Activated CD8-positive, alpha-beta T cell treated with anti-CD3 and anti-CD28 coated beads, Interleukin-2, amount 10 ng/mL, durations not matched to agents 7 days and 5 days (primary cell): ENCODE measurements at regions not wholly inside any gene's neighbourhood (a gene's known extent, or its start where the extent isn't known, plus 50 kb on each side); places are given as distances from the start of the nearest gene placed in this dataset.
"Not testable (repeated sequence)": the region's sequence is repeated elsewhere in the genome, so short reads cannot be mapped to it uniquely, and the experiment has no call there.

Experiments used
- ATAC-seq: fragments of 150-1000 bp; cut with Tn5 transposase; one replicate; pipeline ENCODE4 v1.10.0; 2021; ENCODE audit warnings: moderate library complexity
- CTCF ChIA-PET: fragments of 350-600 bp; sonication (Branson Sonifier 250); formaldehyde crosslinking; loops from one replicate; lab custom pipeline; 2021; ENCODE audit warnings: antibody characterized with exemption; lab: Charles Lee
- POLR2A ChIA-PET: fragments of 350-600 bp; sonication (Branson Sonifier 250); formaldehyde crosslinking; loops from one replicate; lab custom pipeline; 2021; ENCODE audit warnings: antibody characterized with exemption; lab: Charles Lee
- DNase-seq: peaks from one replicate; pipeline ENCODE4 v3.0.0-alpha.2; 2020
- H3K27ac Mint-ChIP-seq: one replicate; pipeline ENCODE4 v1.8.0; 2021; ENCODE audit warnings: mild to moderate bottlenecking, mixed read lengths
- H3K27me3 Mint-ChIP-seq: one replicate; pipeline ENCODE4 v1.8.0; 2021; ENCODE audit warnings: low read depth, mixed read lengths
- H3K36me3 Mint-ChIP-seq: one replicate; pipeline ENCODE4 v1.8.0; 2021; ENCODE audit warnings: low read depth, mixed read lengths
- H3K4me1 Mint-ChIP-seq: one replicate; pipeline ENCODE4 v1.8.0; 2021; ENCODE audit warnings: low read depth, mixed read lengths
- H3K4me3 Mint-ChIP-seq: one replicate; pipeline ENCODE4 v1.8.0; 2021; ENCODE audit warnings: mild to moderate bottlenecking, mixed read lengths
- H3K9me3 Mint-ChIP-seq: one replicate; pipeline ENCODE4 v1.8.0; 2022; ENCODE audit warnings: mixed read lengths; ENCODE audit not compliant: insufficient read depth

- POLR2A ChIA-PET: no interaction called here
- Mint-ChIP-seq H3K9me3 (no peaks in the 10 kb centered on the region), H3K36me3 (no peaks in the 10 kb centered on the region), H3K4me1 (no peaks in the 10 kb centered on the region), H3K4me3 (no peak overlapping the region), H3K27me3 (no peaks in the 10 kb centered on the region), H3K27ac (no peak overlapping the region)
- ATAC-seq (no peak), DNase-seq (no peak)
- CTCF ChIA-PET: interaction anchor here (1.9 kb wide), 1 partner anchor 88 kb away, joined by 7 read pairs; no protein-coding TSS in a partner anchor
Observed at GRCh38 chr7:65219623-65220022, 154.0 kb upstream of the ZNF92 start.

DNA sequence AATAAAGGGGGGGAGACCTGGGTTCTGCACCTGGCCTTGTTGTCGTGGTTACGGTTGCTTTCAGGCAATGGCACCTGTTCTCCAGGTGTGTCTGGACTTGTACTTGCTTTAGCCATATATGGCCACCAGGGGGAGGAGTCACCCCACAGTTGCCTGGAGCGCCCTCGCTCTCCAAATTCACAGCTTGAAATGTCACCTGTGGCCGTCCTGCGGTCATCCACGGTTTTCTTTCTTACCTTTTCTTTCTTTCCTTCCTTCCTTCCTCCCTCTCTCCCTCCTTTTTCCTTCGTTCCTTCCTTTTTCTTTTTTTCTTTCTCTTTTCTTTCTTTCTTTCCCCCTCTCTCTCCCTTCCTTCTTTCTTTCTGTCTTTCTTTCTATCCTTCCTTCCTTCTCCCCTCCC lies 157.2 kb upstream of the ZNF92 start:
- no peaks in the 10 kb centered on the region for H3K27me3 Mint-ChIP-seq
- DNase-seq (peak; percentile 74), ATAC-seq (peak; percentile 58)
- no peaks in the 10 kb centered on the region for H3K9me3 Mint-ChIP-seq
- ChIA-PET POLR2A (no interaction called here), CTCF (interaction anchor here (0.6 to 1.7 kb wide), 3 partner anchors 14 to 157 kb away, joined by 3 to 18 read pairs (median 5); partner anchors contain the start of gene ZNF92)
- H3K4me3 Mint-ChIP-seq: no peak overlapping the region
- no peak overlapping the region for H3K27ac Mint-ChIP-seq
- H3K4me1 Mint-ChIP-seq: no peaks in the 10 kb centered on the region
- H3K36me3 Mint-ChIP-seq: no peaks in the 10 kb centered on the region

- H3K36me3 Mint-ChIP-seq, H3K27ac Mint-ChIP-seq, POLR2A ChIA-PET, H3K4me3 Mint-ChIP-seq, CTCF ChIA-PET, H3K4me1 Mint-ChIP-seq, DNase-seq, H3K27me3 Mint-ChIP-seq, H3K9me3 Mint-ChIP-seq, ATAC-seq: not testable (repeated sequence)
Observed at GRCh38 chr7:65213260-65213659, 160.4 kb upstream of the ZNF92 start.

DNA sequence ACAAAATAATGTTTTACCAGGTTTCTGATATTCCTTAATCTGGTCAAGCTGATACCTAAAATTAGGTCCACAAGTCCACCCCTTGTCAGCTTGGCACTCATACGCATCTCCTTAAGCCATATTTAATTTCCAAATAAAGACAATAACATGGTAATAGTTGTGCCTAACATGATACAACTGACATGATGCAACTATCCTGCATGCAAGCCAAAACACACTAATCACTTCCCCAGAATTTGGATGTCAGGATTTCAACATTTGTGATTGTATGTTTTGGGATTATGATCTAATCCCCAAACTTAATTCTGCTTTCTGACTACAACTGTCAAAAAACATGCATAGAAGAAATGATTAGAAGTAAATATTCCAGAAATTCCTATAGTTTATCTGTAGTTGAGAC lies 174.4 kb upstream of the ZNF92 start:
- POLR2A ChIA-PET, H3K4me3 Mint-ChIP-seq, H3K27ac Mint-ChIP-seq, ATAC-seq, H3K27me3 Mint-ChIP-seq, H3K4me1 Mint-ChIP-seq, H3K9me3 Mint-ChIP-seq, CTCF ChIA-PET, H3K36me3 Mint-ChIP-seq, DNase-seq: not testable (repeated sequence)

- POLR2A ChIA-PET, H3K4me1 Mint-ChIP-seq, DNase-seq, H3K4me3 Mint-ChIP-seq, H3K36me3 Mint-ChIP-seq, H3K27ac Mint-ChIP-seq, ATAC-seq, H3K27me3 Mint-ChIP-seq, CTCF ChIA-PET, H3K9me3 Mint-ChIP-seq: not testable (repeated sequence)
Observed at GRCh38 chr7:65193334-65194058, 180.2 kb upstream of the ZNF92 start.

DNA sequence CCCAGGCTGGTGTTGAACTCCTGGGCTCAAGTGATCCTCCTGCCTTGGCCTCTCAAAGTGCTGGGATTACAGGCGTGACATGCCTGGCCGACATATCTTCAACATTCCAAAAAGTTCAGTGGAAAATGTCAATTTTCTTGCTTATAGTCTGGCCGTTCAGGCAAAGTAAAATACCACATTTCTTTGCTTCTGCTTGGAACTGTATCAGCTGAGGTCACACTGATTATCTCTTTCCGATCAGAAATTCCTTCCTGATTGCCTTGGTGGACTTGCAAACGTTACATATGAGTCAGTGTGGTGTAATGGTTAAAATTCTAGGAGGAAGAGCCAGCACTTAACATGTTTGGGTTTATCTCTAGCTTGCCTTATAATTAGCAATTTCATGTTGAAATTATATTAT lies 170.6 kb upstream of the ERV3-1 start:
- H3K4me1 Mint-ChIP-seq, H3K4me3 Mint-ChIP-seq, H3K36me3 Mint-ChIP-seq, H3K27me3 Mint-ChIP-seq, DNase-seq, CTCF ChIA-PET, H3K27ac Mint-ChIP-seq, ATAC-seq, H3K9me3 Mint-ChIP-seq, POLR2A ChIA-PET: not testable (repeated sequence)

DNA sequence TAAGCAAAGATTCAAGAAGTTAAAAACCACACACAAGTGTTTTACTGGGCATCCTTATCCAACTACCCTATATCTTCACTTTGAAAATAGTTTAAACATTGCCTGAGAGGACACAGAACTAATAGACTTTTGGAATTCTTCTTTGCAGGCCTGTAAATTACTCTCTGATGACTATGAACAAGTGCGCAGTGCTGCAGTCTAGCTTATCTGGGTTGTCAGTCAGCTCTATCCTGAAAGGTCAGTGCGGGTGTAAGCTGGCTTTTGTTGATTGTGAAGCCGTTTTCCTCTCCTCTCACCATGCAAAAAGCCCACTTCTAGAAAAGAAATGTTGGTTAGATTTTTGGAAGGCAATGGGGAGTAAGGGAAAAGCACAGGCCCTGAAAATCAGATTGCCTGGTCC lies 143.6 kb upstream of the ERV3-1 start:
- DNase-seq, H3K27me3 Mint-ChIP-seq, ATAC-seq, H3K9me3 Mint-ChIP-seq, H3K36me3 Mint-ChIP-seq, H3K4me1 Mint-ChIP-seq, H3K4me3 Mint-ChIP-seq, H3K27ac Mint-ChIP-seq, CTCF ChIA-PET, POLR2A ChIA-PET: not testable (repeated sequence)

- H3K27me3 Mint-ChIP-seq, H3K9me3 Mint-ChIP-seq, H3K36me3 Mint-ChIP-seq, ATAC-seq, DNase-seq, CTCF ChIA-PET, H3K4me1 Mint-ChIP-seq, H3K27ac Mint-ChIP-seq, POLR2A ChIA-PET, H3K4me3 Mint-ChIP-seq: not testable (repeated sequence)
Observed at GRCh38 chr7:65146118-65146914, 139.8 kb upstream of the ERV3-1 start.

- H3K4me1 Mint-ChIP-seq, DNase-seq, H3K36me3 Mint-ChIP-seq, POLR2A ChIA-PET, CTCF ChIA-PET, H3K4me3 Mint-ChIP-seq, H3K27me3 Mint-ChIP-seq, ATAC-seq, H3K9me3 Mint-ChIP-seq, H3K27ac Mint-ChIP-seq: not testable (repeated sequence)
Observed at GRCh38 chr7:65145710-65146109, 139.2 kb upstream of the ERV3-1 start.

DNA sequence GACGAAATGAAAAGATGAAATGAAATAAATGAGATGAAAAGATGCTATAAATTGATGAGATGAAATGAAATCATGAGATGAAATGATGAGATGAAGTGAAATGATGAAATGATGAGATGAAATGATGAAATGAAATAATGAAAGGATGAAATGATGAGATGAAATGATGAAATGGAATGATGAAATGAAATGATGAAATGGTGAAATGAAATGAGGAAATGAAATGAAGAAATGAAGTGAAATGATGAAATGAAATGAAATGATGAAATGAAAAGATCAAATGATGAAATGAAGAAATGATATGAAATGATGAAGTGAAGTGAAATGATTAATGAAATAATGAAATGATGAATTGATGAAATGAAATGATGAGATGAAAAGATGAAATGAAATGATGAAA lies 138.5 kb upstream of the ERV3-1 start:
- H3K36me3 Mint-ChIP-seq, CTCF ChIA-PET, DNase-seq, H3K9me3 Mint-ChIP-seq, H3K27ac Mint-ChIP-seq, ATAC-seq, H3K4me1 Mint-ChIP-seq, H3K27me3 Mint-ChIP-seq, H3K4me3 Mint-ChIP-seq, POLR2A ChIA-PET: not testable (repeated sequence)

- POLR2A ChIA-PET, H3K36me3 Mint-ChIP-seq, ATAC-seq, CTCF ChIA-PET, H3K9me3 Mint-ChIP-seq, H3K27ac Mint-ChIP-seq, H3K4me1 Mint-ChIP-seq, H3K4me3 Mint-ChIP-seq, DNase-seq, H3K27me3 Mint-ChIP-seq: not testable (repeated sequence)
Observed at GRCh38 chr7:65144557-65144956, 138.1 kb upstream of the ERV3-1 start.

DNA sequence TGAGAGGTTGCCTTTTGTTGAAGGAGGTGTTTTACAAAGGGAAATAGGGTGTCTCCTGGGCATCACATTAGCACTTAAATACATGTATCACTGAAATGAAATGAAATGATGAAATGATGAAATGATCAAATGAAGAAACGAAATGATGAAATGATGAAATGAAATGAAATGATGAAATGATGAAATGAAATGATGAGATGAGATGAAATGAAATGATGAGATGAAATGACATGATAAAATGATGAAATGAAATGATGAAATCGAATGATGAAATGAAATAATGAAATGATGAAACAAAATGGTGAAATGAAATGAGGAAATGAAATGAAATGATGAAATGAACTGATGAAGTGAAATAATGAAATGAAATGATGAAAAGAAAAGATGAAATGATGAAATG lies 137.6 kb upstream of the ERV3-1 start:
- H3K27ac Mint-ChIP-seq, H3K4me1 Mint-ChIP-seq, H3K4me3 Mint-ChIP-seq, H3K27me3 Mint-ChIP-seq, H3K9me3 Mint-ChIP-seq, DNase-seq, CTCF ChIA-PET, POLR2A ChIA-PET, ATAC-seq, H3K36me3 Mint-ChIP-seq: not testable (repeated sequence)
